ENCODE measurements at regions not wholly inside any gene's neighbourhood (a gene's known extent, or its start where the extent isn't known, plus 50 kb on each side); places are given as distances from the start of the nearest gene placed in this dataset.

GRCh38 chr15:60243769-60244168, 154.0 kb downstream of the ANXA2 start:
- no peak overlapping the region for H3K27ac ChIP-seq
- TF ChIP-seq ZFX (IDR thresholded peaks at IDR 0.05; ENCODE audit: borderline replicate concordance) (no peak), CTCF (IDR thresholded peaks at IDR 0.05) (no peak)

- TF ChIP-seq CTCF (IDR thresholded peaks at IDR 0.05) = no peak
- no peak overlapping the region for H3K27ac ChIP-seq
Measured at GRCh38 chr15:60244813-60245212, 153.0 kb downstream of the ANXA2 start.

GRCh38 chr15:60250316-60250715, 147.5 kb downstream of the ANXA2 start:
- H3K27ac ChIP-seq = no peak overlapping the region
- TF ChIP-seq ZFX (IDR thresholded peaks at IDR 0.05; ENCODE audit: borderline replicate concordance) = no peak
- no peak for TF ChIP-seq CTCF (IDR thresholded peaks at IDR 0.05)

- H3K27ac ChIP-seq = no peak overlapping the region
- TF ChIP-seq ZFX (IDR thresholded peaks at IDR 0.05; ENCODE audit: borderline replicate concordance) = no peak
- no peak for TF ChIP-seq CTCF (IDR thresholded peaks at IDR 0.05)
Measured at GRCh38 chr15:60251300-60252070, 146.3 kb downstream of the ANXA2 start.

GRCh38 chr15:60254416-60254815, 143.4 kb downstream of the ANXA2 start:
- TF ChIP-seq CTCF (IDR thresholded peaks at IDR 0.05) = no peak
- no peak for TF ChIP-seq ZFX (IDR thresholded peaks at IDR 0.05; ENCODE audit: borderline replicate concordance)

GRCh38 chr15:60255390-60255789, 142.4 kb downstream of the ANXA2 start:
- H3K27ac ChIP-seq = no peak overlapping the region
- TF ChIP-seq ZFX (IDR thresholded peaks at IDR 0.05; ENCODE audit: borderline replicate concordance) (no peak), CTCF (IDR thresholded peaks at IDR 0.05) (no peak)

More at GRCh38 chr15:60254416-60254815, 143.4 kb downstream of the ANXA2 start:
- no peak overlapping the region for H3K27ac ChIP-seq

- H3K27ac ChIP-seq = no peak overlapping the region
- TF ChIP-seq ZFX (IDR thresholded peaks at IDR 0.05; ENCODE audit: borderline replicate concordance) (no peak), CTCF (IDR thresholded peaks at IDR 0.05) (no peak)
Measured at GRCh38 chr15:60257591-60258159, 140.1 kb downstream of the ANXA2 start.
